NCI-H748 (cell line): ENCODE measurements at regions not wholly inside any gene's neighbourhood (a gene's known extent, or its start where the extent isn't known, plus 50 kb on each side); places are given as distances from the start of the nearest gene placed in this dataset.
A peak's percentile ranks its signal among the peaks of the same experiment; 100 is the strongest.
"Not testable (repeated sequence)": the region's sequence is repeated elsewhere in the genome, so short reads cannot be mapped to it uniquely, and the experiment has no call there.

ENCODE experiments used
- DNase-seq: peaks from one replicate; lab custom pipeline; 2025; ENCODE audit not compliant: unreplicated experiment; lab: John Stamatoyannopoulos, UW

DNA sequence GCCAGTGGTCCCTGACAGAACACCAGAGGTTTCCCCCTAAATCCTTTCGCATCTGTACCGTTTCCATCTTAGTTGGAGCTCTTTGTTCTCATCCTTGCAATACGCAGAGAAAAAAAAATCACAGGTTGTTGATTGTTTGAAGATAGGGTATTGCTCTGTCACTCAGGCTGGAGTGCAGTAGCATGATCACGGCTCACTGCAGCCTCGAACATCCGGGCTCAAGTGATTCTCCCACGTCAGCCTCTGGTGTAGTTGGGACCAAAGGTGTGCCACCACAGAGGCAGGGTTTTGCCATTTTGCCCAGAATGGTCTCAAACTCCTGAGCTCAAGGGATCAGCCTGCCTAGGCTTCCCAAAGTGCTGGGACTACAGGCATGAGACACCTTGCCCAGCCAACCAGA, 185.9 kb downstream of the FAM72C start:
- not testable (repeated sequence) for DNase-seq

DNA sequence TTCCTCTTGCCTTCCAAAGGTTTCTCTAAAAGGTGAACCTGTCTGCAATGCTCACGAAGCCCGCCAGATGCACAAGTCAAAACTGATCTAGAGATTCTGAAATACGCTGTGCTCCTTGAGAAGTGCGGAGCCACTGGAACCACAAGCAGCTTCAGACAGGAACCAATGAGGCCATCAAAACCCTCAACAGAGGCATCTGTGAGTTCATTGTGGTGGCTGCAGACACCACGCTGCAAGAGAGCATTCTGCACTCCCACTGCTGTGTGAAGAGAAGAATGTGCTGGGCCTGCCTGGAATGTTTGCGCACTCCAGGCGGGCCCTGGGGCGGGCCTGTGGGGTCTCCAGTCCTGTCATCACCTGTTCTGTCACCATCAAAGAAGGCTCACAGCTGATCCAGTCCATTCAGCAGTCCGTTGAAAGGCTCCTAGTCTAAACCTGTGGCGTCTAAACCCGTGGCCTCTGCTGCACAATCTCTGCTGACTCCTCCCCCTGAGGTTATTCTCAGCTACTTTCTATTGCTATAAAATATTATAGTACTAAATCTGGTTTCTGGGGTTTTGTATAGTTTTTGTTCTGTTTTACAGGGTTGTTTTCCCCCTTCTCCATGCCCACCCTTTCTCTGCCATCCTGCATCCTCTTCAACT, 187.4 kb downstream of the FAM72C start:
- not testable (repeated sequence) for DNase-seq

DNA sequence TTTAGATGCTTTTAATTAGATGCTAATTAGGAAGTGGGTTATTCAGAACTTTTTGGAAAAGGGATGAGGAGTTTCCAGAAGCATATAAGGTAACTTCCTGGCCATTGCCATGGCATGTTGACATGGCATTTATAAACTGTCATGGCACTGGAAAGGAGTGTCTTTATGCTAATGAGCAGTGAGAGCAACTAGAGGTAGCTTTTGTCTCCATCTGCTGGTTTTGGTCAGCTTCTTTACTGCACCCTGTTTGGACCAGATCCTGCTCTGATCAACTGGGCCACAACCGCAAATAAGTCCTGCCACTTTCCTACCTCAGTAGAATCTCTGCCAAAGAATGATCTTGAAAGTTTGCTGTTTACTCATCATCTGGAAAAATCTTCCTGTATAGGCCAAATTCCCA, 193.6 kb downstream of the FAM72C start:
- DNase-seq, result not testable (repeated sequence)

DNA sequence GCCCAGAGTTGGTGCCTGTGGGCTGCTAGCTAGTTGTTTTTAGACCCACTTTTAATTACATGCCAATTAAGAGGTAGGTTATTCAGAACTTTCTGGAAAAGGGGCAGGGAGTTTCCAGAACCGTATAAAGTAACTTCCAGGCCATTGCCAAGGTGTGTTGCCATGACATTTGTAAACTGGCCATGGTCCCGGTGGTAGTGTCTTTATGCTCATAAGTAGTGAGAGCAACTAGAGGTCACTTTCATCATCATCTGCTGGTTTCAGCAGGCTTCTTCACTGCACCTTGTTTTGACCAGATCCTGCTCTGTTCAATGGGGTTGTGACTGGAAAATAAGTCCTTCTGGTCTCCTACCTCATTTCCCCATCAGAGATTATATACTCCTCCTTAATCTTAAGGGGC, 207.0 kb downstream of the FAM72C start:
- DNase-seq, result not testable (repeated sequence)

DNA sequence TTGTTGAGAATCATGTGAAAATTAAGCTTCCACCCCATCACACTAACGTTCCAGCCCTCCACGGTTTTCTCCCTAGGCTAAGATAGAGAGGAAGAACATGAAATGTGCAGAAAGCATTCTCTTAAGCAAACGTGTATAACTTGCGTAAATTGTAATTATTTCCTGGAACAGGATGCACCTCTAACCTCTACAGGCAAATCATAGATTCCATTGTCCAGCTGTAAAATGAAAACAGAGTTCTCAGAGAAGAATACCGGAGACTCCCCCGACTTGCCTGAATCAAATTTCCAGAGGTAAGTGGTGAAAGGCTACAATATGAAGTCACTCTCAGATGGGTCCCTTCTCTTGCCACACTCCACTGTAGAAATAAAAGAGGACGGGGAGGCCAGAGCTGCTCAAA, 211.4 kb downstream of the FAM72C start:
- not testable (repeated sequence) for DNase-seq

DNA sequence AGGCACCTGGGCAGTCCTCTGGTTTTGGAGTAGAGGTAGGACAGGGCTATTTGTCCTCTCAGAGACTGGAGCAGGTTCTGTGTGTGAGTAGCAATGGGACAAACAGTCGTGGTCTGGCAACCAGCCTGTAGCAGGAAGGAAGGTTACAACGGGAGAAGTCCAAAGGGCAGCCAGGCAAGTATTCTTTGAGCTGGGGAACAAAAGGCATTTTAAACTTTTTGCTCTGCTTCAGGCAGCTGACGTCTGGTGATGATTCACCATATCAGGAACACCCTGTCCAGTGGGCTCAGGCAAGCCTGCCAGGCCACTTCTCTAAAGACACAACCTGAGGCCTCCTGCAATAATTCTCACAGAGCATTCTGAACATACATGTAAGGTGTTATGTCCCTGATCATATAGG, 215.8 kb downstream of the FAM72C start:
- DNase-seq, result not testable (repeated sequence)

DNA sequence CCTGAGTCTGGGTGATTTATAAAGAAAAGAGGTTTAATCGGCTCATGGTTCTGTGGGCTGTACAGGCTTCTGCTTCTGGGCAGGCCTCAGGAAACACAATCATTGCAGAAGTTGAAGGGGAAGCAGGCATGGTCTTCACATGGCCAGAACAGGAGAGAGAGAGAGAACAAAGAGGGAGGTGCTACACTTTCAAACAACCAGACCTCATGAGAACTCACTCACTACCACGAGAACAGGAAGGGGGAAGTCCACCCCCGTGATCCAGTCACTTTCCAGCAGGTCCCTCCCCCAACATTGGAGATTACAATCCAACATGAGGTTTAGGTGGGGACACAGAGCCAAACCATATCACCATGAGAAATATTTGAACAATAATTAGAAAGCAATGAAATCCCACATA, 222.9 kb downstream of the FAM72C start:
- no peak for DNase-seq

DNA sequence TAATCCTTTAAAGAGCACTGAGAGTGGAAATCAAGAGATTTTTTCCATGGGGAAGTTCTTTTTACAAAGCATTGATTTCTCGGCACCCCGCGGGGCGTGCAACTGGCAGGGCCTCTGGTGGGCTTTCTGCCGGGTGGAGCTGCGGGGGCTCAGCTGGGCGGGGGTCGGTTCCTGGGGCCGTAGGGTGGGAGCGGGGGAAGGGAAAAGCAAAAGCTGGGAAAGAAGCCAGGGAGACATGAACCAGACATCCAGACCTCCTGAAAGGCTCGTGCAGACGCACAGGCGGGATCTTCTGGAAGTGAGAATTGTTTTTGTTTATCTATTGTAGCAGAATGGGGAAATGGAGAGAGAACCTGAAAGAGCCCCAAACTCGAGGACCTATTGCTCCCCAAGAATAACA, 235.2 kb downstream of the FAM72C start:
- no peak for DNase-seq

DNA sequence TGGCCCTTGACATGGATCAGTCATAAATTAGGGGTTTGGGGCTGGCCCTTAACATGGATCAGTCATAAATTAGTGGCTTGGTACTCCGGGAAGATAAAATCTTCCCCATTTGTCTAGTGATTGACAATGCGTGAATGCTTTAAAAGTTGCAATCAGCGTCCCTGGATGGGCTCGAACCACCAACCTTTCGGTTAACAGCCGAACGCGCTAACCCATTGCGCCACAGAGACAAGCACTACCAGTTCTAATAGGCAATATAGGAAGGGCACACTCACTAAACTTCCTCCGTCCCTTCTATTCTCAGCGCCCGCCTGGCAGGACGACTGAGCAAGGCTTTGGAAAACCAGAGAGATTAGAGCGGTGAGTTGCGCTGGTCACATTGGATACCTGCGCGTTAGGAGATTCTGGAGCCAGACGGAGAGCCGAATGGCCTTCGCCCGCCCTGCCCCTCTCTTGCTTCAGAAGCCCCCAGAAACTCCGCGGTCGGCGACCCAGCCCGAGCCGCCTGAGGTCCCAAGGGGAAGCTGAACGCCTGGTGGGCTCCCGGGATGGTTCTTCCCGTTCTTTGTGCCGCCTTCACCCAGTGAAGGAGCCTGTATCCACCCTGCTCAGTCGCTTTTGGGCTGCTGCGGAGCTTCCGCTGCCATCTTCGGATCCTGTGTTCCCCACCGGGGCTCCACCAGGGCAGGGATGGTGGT, 235.9 kb downstream of the FAM72C start:
- peak; percentile 82 for DNase-seq

DNA sequence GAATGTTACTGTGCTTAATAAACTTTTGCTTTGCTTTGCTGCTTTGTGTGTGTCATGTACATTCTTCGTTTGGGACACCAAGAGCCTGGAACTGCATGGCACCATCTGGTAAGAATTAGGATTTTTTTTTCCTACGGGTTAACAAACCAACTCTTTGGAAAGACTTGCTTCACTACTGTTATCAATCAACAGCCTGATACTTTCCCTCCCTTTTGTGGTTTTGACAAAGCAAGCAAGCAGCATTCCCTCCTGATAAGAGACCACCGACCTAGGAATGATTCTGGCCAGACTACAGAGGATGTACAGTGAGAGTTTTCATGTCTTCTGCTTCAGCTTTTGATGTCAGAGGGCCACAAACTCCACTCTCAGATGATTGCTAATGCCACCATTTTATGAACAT, 237.5 kb downstream of the FAM72C start:
- DNase-seq, result not testable (repeated sequence)

DNA sequence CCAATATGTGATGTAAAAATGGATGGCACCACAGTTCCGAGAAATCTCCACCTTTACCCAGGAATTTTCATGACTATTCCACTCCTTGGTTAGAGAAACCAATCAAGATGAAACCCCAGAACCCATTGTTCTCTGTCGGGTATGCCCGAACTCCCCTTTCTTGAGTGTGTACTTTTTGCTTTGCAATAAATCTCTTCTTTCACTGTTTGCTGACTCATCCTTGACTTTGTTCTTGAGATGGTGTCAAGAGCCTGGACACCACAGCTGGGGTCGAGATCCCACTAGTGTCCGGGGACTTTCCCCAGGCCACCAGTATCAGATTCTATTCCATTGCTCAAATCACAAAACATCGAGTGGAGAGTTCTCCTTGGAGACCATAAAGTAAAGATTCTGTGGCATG, 240.9 kb downstream of the FAM72C start:
- not testable (repeated sequence) for DNase-seq

DNA sequence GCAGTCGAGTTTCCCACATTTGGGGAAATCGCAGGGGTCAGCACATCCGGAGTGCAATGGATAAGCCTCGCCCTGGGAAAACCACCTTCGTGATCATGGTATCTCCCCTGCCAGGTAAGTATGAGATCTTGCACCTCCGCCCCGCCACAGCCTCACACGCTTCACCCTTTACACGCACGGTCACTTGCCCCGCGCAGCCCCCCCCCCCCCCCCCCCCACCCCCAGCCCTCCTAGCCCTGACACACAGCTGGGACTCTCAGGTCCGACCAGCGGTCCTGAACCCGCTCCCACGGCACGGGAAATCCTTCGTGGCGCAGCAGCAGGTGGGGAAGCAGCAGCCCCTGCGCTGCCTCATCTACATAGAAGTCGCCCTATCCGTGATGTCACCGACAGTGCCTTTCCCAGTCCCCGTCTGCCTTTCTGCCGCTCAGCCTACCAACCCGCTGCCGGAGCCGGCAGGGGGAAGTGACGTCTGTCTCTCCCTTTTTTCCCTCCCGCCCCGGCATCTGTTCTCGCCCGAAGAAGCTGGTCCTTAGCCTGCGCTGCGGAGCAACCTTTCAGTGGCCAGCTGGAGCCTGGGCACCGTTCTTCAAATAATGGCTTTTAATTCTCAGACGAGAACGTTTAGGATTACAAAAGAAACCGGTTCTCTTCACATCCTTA, 242.2 kb downstream of the FAM72C start:
- peak; percentile 47 for DNase-seq

DNA sequence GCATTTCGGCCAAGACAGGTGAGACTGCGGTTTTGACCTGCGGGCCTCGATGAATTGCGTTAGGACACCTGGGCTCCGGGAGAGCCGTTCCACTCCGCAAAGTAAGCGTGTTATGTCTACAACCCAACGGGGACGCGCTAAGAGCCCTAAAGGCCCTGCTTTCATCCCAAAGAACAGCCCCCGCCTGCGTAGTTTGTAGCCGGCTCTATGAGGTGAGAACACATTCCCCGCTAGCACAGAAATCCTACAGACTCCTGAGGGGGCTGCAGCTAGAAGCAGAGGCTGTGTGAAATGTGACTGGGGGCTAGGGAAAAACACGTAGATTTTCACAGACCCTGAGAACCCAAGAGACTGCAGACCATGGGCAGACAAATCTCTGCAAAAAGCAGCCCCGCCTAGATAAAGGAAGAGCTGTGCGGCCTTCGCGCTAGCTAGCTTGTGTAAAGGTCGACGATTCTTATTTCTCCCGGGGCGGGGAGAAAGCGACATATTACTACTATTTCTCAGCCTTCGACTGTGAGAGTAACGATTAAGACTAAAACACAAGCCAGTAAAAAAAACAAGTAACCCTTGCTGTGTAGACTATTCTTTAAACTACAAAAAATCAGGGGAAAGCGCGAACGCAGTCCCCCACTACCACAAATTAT, 242.9 kb downstream of the FAM72C start:
- not testable (repeated sequence) for DNase-seq

DNA sequence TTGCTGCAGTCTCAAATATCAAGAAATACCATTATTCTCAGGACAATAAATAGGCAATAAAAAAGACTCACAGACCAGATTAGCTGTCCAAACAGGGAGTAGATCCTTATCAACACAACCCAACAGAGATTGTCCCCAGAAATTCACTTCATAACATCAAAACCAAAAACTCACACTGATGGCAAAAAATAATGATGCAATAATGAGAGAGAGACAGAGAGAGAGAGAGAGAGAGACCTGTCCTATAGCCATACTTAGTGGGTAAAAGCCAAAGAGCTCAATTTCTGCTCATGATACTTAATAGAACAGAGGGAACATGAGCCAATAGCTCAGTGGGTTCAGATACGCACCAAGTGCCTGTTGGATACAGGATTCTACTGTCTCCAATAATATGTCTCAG, 244.5 kb downstream of the FAM72C start:
- no peak for DNase-seq

DNA sequence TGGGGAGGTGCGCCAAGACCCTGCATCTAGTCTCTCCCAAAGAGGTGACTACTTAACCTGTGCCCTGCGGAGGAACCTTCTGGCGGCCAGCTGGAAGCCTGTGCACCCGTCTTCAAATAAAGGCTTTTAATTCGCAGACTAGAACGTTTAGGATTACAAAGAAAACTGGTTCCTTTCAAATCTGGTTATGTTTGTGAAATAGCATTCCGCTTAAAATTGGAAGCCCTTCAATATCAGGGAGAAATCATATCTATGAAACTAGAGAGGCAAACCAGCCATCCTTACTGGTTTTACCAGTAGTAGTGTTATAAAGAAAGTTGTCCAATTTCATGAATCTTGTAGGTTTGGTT, 250.8 kb downstream of the FAM72C start:
- no peak for DNase-seq

DNA sequence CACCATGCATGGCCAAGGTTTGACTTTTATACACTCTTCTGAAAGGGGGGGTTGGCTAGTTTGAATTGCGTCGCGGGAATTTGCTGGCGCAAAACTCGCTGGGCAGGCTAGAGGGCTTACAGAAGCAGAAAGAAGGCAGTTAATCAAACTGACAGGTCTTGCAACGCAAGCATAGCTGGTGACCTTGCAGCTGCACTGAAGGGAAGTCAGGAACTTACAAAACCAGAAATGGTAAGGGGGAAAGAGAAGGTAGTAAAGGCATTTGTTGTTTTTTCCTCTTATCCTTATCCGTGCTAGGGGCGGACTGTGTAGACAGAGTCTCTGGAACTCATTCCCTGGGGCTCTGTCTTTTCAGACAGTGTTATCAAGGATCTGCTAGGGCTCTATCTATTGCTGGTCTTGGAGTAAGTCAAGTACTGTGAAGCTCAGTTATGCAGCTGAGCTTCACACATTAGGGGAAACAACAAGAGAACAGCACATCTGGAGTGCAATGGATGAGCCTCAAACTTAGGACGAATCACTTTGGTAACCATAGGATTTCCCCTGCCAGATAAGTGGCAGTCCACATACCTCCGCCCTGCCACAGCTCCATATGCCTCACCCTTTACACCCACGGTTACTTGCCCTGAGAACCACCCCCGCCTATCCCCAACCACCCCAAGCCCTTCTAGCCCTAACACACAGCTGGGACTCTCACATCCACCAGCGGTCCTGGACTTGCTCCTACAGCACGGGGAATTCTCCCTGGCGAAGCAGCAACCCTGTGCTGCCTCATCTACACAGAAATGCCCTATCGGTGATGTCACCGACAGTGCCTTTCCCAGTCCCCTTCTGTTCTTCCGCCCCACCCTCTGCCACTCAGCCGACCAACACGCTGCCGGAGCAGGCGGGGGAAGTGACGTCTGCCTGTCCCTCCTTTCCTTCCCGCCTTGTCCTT, 251.4 kb downstream of the FAM72C start:
- DNase-seq, result peak; percentile 85

DNA sequence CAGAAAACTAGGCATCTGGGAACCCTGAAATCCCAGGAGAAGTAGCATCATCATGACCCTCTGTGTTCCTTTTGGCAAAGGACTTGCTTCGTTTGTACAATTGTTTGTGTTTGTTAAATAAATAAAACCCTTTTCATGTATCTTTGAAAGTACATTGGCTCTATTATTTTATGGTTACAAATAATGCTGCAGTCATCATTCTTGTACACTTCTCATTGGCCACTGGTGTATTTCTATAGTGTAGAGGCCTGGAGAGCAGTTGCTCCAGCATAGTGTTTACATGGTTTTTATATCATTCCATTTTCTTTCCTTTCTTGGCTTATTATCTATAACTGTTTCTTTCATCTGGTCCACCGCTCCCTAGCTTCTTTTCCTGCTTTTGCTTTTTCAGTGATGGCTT, 253.3 kb downstream of the FAM72C start:
- DNase-seq, result no peak

DNA sequence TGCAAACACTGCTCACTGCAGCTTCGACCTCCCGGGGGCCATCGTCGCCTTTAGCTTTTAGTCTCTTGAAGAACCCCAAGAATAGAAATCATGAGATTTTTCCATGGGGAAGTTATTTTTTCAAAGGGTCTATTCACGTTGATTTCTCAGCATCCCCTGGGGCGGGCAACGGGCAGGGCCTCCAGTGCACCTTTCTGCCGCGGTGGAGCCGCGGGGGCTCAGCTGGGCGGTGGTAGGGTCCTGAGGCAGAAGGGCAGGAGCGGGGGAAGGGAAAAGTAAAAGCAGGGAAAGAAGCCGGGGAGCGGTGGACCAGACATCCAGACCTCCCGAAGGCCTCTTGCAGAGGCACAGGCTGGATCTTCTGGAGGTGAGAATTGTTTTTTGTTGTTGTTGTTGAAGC, 253.8 kb downstream of the FAM72C start:
- no peak for DNase-seq

DNA sequence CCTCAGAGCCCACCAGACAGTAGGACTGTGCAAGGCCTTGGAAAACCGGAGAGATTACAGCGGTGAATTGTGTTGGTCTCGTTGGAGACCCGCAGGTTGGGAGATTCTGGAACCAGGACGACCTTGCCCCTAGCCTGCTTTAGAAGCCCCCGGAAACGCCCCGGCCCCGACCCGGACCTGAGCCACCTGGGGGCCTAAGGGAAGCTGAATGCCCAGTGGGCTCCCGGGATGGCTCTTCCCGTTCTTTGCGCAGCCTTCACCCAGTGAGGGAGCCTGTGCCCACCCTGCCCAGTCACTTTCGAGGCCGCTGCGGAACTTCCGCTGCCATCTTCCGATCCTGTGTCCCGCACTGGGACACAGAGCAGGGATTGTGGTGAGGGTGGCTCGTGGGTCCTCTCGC, 254.4 kb downstream of the FAM72C start:
- DNase-seq, result no peak

DNA sequence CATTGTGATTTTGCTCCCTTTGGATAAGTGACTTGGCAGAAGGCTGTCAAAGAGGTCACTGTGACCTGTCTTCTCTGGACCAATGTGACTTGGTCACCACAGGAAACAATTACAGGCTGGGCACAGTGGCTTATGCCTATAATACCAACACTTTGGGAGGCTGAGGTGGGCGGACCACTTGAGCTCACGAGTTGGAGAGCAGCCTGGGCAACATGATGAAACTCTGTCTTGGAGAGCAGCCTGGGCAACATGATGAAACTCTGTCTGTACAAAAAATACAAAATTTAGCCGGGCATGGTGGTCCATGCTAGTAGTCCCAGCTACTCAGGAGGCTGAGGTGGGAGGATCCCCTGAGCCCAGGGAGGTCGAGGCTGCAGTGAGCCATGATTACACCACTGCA, 256.9 kb downstream of the FAM72C start:
- not testable (repeated sequence) for DNase-seq
